Aorta (tissue), 5 donors: ENCODE measurements at regions not wholly inside any gene's neighbourhood (a gene's known extent, or its start where the extent isn't known, plus 50 kb on each side); places are given as distances from the start of the nearest gene placed in this dataset.

ENCODE experiments used
- ATAC-seq: fragments of 200-7000 bp; cut with Tn5 transposase; one replicate; pipeline ENCODE4 v1.9.1; 2022; ENCODE audit warnings: moderate library complexity; ENCODE audit not compliant: low FRiP score
- DNase-seq, 2 donors: peaks; one replicate each; pipeline ENCODE4 v3.0.0-alpha.2; 2020
- H3K27ac ChIP-seq, 2 donors: one replicate each; pipeline ENCODE4 v1.5.1; 2013; ENCODE audit warnings: low read length in 2 of 2, mild to moderate bottlenecking in 2 of 2, moderate library complexity in 2 of 2, control low read depth in 1 of 2, inconsistent platforms in 1 of 2, low read depth in 1 of 2
- H3K27me3 ChIP-seq, 2 donors: one replicate each; pipeline ENCODE4 v1.6.1; 2013; ENCODE audit warnings: control low read depth in 1 of 2, low read length in 1 of 2, mild to moderate bottlenecking in 1 of 2, moderate library complexity in 1 of 2; ENCODE audit not compliant: insufficient read depth in 2 of 2, control insufficient read depth in 1 of 2
- H3K36me3 ChIP-seq, 2 donors: one replicate each; pipeline ENCODE4 v1.6.1; 2013; ENCODE audit warnings: control low read depth in 1 of 2, low read length in 1 of 2, mild to moderate bottlenecking in 1 of 2; ENCODE audit not compliant: insufficient read depth in 2 of 2, control insufficient read depth in 1 of 2
- H3K4me1 ChIP-seq, 2 donors: one replicate each; pipeline ENCODE4 v1.6.1; 2013; ENCODE audit warnings: low read length in 2 of 2, control low read depth in 1 of 2, mild to moderate bottlenecking in 1 of 2, moderate library complexity in 1 of 2; ENCODE audit not compliant: insufficient read depth in 2 of 2, control insufficient read depth in 1 of 2
- H3K4me3 ChIP-seq, 2 donors: one replicate each; pipeline ENCODE4 v1.5.1; 2013; ENCODE audit warnings: low read length in 2 of 2, control low read depth in 1 of 2, mild to moderate bottlenecking in 1 of 2
- H3K9me3 ChIP-seq: one replicate; pipeline ENCODE4 v1.6.1; 2013; ENCODE audit warnings: mild to moderate bottlenecking, low read length; ENCODE audit not compliant: control insufficient read depth
- WGBS, 2 donors: extraction: QIAGEN DNeasy Blood & Tissue Kit; methylation state at CpG; one replicate each; pipeline ENCODE4 v1.1.7; 2013; 5-methylcytosine and 5-hydroxymethylcytosine counted together
- intact Hi-C, 2 donors: fragments of 100-400 bp; cut with DNase I; formaldehyde crosslinking; loops; one replicate each; pipeline versions ENCODE4 v1.14.2 to v1.15.0; 2022
- donor health status: healthy with polysubstance abuse.
- donor health status: Bipolar disorder and iron deficiency.
- donor health status: DM: no; HTN: no; CAD: no.
- donor health status: DM: no; HTN: no; CAD: no.
- donor health status: DM: yes; HTN: yes; CAD: no.

DNA sequence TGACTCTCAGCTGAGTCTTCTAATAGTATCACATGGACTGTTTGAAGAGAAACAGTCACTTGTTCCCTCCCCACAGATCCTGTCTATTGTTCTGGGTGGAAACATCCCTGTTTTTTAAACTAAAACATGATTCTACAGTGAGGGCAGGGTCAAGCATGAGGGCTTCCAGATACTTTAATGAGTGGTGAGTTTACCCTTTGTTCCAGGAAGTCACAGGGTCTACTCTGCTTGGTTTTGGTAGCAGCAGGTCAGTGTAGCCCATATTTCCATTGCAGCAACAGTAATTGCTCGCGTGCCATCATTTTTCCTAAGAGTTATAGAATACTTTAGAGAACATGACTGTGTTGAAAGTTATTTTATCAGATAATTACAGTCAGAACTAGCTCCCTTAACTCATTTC lies 87.4 kb downstream of the ZNF732 start:
- no peaks in the 10 kb centered on the region for H3K36me3 ChIP-seq
- peaks cover 3% of the 10 kb centered on the region for H3K9me3 ChIP-seq
- no peak overlapping the region for H3K4me3 ChIP-seq
- no peaks in the 10 kb centered on the region for H3K27me3 ChIP-seq
- 97 to 98% methylated on average over 2 of the region's 2 CpGs for WGBS, 2 donors
- H3K4me1 ChIP-seq, result no peaks in the 10 kb centered on the region
- no peak for DNase-seq
- ATAC-seq, result no peak
- intact Hi-C loops, result no loop called here
- no peak overlapping the region for H3K27ac ChIP-seq

DNA sequence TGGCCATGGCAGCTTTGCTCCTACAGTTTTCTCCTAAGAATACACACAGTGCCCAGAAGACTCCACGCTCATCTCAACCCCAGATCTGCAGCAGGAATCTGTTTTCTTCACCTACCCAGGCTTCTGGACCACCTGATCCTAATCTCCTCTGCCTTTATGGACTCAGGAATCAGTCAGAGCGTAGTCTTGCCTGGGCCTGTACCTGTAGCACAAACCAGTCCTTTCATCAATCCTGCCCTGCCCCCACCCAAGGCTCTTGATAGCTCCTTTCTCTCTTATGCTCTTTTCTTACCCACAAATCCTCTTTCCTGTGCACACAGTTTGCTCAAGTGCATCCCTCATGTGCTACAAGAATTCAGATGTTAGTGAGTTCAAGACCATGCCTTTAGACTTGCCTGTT lies 89.7 kb downstream of the ZNF718 start:
- WGBS, 2 donors, result 95 to 96% methylated on average over 2 of the region's 2 CpGs
- H3K36me3 ChIP-seq, result no peaks in the 10 kb centered on the region
- H3K27me3 ChIP-seq, result no peaks in the 10 kb centered on the region
- H3K9me3 ChIP-seq, result peaks cover 3% of the 10 kb centered on the region
- DNase-seq, result no peak
- H3K4me1 ChIP-seq, result no peaks in the 10 kb centered on the region
- intact Hi-C loops, result loop anchor here in 1 of 2 donors (5.0 kb wide), 1 partner anchor 258 kb away; no protein-coding TSS in a partner anchor
- H3K27ac ChIP-seq, result no peak overlapping the region
- no peak overlapping the region for H3K4me3 ChIP-seq
- no peak for ATAC-seq
